Loucy (cell line): ENCODE measurements at regions not wholly inside any gene's neighbourhood (a gene's known extent, or its start where the extent isn't known, plus 50 kb on each side); places are given as distances from the start of the nearest gene placed in this dataset.

Experiments used
- H2AFZ ChIP-seq: fragments of 200-600 bp; sonication (generic); 2 replicates; pipeline ENCODE4 v1.6.0; 2016; ENCODE audit warnings: antibody characterized with exemption, mild to moderate bottlenecking, low read length, moderate library complexity
- H3F3A ChIP-seq: fragments of 200-600 bp; 2 replicates; pipeline ENCODE4 v1.6.0; 2016; ENCODE audit warnings: antibody characterized with exemption, low read depth, mild to moderate bottlenecking
- H3K27me3 ChIP-seq: fragments of 200-600 bp; sonication (generic); 2 replicates; pipeline ENCODE4 v1.6.1; 2014; ENCODE audit warnings: low read length, mild to moderate bottlenecking; ENCODE audit not compliant: insufficient read depth, poor library complexity, severe bottlenecking
- H3K36me3 ChIP-seq: fragments of 200-600 bp; sonication (generic); 2 replicates; pipeline ENCODE4 v1.6.1; 2016; ENCODE audit warnings: low read length; ENCODE audit not compliant: insufficient read depth
- H3K4me1 ChIP-seq: fragments of 200-600 bp; sonication (generic); 2 replicates; pipeline ENCODE4 v1.5.1; 2014; ENCODE audit warnings: low read length, mild to moderate bottlenecking; ENCODE audit not compliant: insufficient read depth, poor library complexity, severe bottlenecking
- H3K4me2 ChIP-seq: fragments of 200-600 bp; sonication (generic); 2 replicates; pipeline ENCODE4 v1.6.0; 2014; ENCODE audit warnings: antibody characterized with exemption, low read length, low read depth, mild to moderate bottlenecking; ENCODE audit not compliant: poor library complexity, severe bottlenecking
- H3K4me3 ChIP-seq: fragments of 200-600 bp; sonication (generic); 2 replicates; pipeline ENCODE4 v1.5.1; 2014; ENCODE audit warnings: low read length, mild to moderate bottlenecking, mixed read lengths; ENCODE audit not compliant: poor library complexity, severe bottlenecking
- H3K79me2 ChIP-seq: fragments of 200-600 bp; sonication (generic); 2 replicates; pipeline ENCODE4 v1.6.1; 2014; ENCODE audit warnings: low read length; ENCODE audit not compliant: insufficient read depth
- H3K9ac ChIP-seq: fragments of 200-600 bp; sonication (generic); 2 replicates; pipeline ENCODE4 v1.6.0; 2014; ENCODE audit warnings: mild to moderate bottlenecking, low read depth, low read length, moderate library complexity; ENCODE audit not compliant: poor library complexity, severe bottlenecking
- H3K9me2 ChIP-seq: fragments of 200-600 bp; sonication (generic); replicated peaks from 2 replicates; pipeline ENCODE4 v1.6.1; 2016; ENCODE audit warnings: low read depth, low read length, mixed read lengths
- H3K9me3 ChIP-seq: fragments of 200-600 bp; sonication (generic); 2 replicates; pipeline ENCODE4 v1.6.1; 2014; ENCODE audit warnings: mild to moderate bottlenecking, antibody characterized with exemption, low read length, low read depth; ENCODE audit not compliant: insufficient read depth
- H4K20me1 ChIP-seq: fragments of 200-600 bp; sonication (generic); 2 replicates; pipeline ENCODE4 v1.6.0; 2014; ENCODE audit warnings: antibody characterized with exemption, low read length, mild to moderate bottlenecking; ENCODE audit not compliant: insufficient read depth, poor library complexity, severe bottlenecking
- EZH2phosphoT487 ChIP-seq: fragments of 200-600 bp; IDR thresholded peaks from 2 replicates; pipeline ENCODE4 v1.6.1; 2018; ENCODE audit warnings: antibody characterized with exemption, mild to moderate bottlenecking, moderate library complexity, borderline replicate concordance
- TF ChIP-seq, protein P1 (sequence below): fragments of 200-600 bp; sonication (generic); conservative IDR thresholded peaks from 2 replicates; pipeline ENCODE4 v1.5.1; 2014; ENCODE audit warnings: mild to moderate bottlenecking, antibody characterized with exemption, low read length

DNA sequence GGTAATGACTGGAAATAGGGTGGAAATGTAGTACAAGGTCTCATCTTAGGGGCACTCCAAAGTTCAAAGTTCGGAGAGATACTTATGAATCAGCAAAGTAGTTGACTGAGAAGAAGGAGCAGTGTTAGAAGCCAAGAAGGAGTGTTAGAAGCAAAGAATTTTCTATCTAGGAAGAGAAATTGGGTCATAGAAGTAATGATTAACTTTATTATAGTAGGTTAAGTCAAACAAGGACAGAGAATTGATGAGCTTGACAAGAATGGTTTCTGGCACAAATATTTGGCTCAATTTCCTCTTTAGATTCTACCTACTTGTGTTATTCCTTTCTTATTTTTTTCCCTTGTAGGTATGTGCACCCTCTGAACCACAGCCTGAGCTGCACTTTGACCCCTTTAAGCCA lies 810.5 kb upstream of the LRFN5 start:
- TF ChIP-seq, protein P1, sequence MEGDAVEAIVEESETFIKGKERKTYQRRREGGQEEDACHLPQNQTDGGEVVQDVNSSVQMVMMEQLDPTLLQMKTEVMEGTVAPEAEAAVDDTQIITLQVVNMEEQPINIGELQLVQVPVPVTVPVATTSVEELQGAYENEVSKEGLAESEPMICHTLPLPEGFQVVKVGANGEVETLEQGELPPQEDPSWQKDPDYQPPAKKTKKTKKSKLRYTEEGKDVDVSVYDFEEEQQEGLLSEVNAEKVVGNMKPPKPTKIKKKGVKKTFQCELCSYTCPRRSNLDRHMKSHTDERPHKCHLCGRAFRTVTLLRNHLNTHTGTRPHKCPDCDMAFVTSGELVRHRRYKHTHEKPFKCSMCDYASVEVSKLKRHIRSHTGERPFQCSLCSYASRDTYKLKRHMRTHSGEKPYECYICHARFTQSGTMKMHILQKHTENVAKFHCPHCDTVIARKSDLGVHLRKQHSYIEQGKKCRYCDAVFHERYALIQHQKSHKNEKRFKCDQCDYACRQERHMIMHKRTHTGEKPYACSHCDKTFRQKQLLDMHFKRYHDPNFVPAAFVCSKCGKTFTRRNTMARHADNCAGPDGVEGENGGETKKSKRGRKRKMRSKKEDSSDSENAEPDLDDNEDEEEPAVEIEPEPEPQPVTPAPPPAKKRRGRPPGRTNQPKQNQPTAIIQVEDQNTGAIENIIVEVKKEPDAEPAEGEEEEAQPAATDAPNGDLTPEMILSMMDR, result no peak
- TF ChIP-seq EZH2phosphoT487, result no peak
- Histone ChIP-seq H3K9ac (no peak overlapping the region), H3K4me3 (no peak overlapping the region), H2AFZ (no peak overlapping the region), H3K9me2 (no peaks in the 10 kb centered on the region), H3K27me3 (no peaks in the 10 kb centered on the region), H4K20me1 (no peaks in the 10 kb centered on the region), H3K79me2 (no peaks in the 10 kb centered on the region), H3K36me3 (no peaks in the 10 kb centered on the region), H3K4me1 (no peaks in the 10 kb centered on the region), H3F3A (no peaks in the 10 kb centered on the region), H3K9me3 (no peaks in the 10 kb centered on the region), H3K4me2 (no peak overlapping the region)

DNA sequence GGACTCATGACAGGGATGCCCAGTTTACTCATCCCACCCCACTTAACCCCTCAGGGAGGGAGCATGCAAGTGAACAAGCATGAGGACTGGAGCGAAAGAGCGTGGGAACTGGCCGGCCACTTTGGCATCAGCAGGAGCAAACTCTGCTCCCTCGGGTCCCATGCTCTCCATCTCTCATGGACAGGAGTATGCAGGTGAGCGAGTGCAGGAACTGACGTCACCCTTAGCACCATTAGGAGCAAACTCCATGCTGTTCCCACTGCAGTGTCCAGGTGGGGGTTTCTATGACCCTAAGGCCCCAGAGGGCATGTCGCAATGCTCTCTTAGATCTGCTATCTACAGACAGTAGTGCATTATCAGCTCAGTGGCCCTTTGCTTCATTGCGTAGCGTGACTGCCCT lies 821.8 kb upstream of the LRFN5 start:
- Histone ChIP-seq H3K4me2 (no peak overlapping the region), H3K9me2 (no peaks in the 10 kb centered on the region), H3K4me1 (no peaks in the 10 kb centered on the region), H2AFZ (no peak overlapping the region), H3K9ac (no peak overlapping the region), H3K79me2 (no peaks in the 10 kb centered on the region), H3K4me3 (no peak overlapping the region), H3K27me3 (no peaks in the 10 kb centered on the region), H3F3A (no peaks in the 10 kb centered on the region), H4K20me1 (no peaks in the 10 kb centered on the region), H3K36me3 (no peaks in the 10 kb centered on the region), H3K9me3 (no peaks in the 10 kb centered on the region)
- TF ChIP-seq, protein P1, result no peak
- no peak for TF ChIP-seq EZH2phosphoT487

DNA sequence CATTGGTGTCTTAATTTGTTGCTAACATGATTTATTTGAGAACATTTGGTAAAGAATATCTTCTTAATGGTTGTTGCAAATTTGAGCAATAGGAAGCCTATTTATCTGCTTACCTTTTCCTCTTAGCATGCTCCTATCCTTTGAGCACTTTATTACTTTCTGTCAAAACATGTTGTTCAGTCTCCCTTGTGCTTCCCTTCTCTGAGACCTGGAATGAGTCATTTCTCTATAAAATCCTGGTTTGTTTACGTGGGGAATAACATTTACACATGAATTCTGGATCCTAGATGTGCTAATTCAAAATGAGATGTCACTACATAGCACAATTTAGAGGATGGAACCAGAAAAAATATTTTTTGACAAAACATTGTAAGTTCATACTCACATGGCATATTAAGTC lies 844.0 kb upstream of the LRFN5 start:
- H2AFZ ChIP-seq, result no peak overlapping the region
- H3K9me2 ChIP-seq, result no peaks in the 10 kb centered on the region
- no peaks in the 10 kb centered on the region for H4K20me1 ChIP-seq
- H3K9ac ChIP-seq, result no peak overlapping the region
- no peaks in the 10 kb centered on the region for H3K36me3 ChIP-seq
- H3K4me3 ChIP-seq, result no peak overlapping the region
- H3K27me3 ChIP-seq, result no peaks in the 10 kb centered on the region
- H3K4me2 ChIP-seq, result no peak overlapping the region
- H3K9me3 ChIP-seq, result peaks cover 3% of the 10 kb centered on the region; the same call in 1 of the 2 replicates
- H3K79me2 ChIP-seq, result no peaks in the 10 kb centered on the region
- no peaks in the 10 kb centered on the region for H3K4me1 ChIP-seq
- no peak for TF ChIP-seq EZH2phosphoT487
- TF ChIP-seq, protein P1, result no peak
- no peaks in the 10 kb centered on the region for H3F3A ChIP-seq
